ENCODE measurements at regions not wholly inside any gene's neighbourhood (a gene's known extent, or its start where the extent isn't known, plus 50 kb on each side); places are given as distances from the start of the nearest gene placed in this dataset.

GRCh38 chr6:106913676-106914280, 60.8 kb downstream of the CD24 start (continued):
- TF ChIP-seq ZNF462 (CRISPR knock-in tag; IDR thresholded peaks at IDR 0.05), result no peak

GRCh38 chr6:106913111-106913510, 61.4 kb downstream of the CD24 start:
- peaks cover 25% of the 10 kb centered on the region; the same call in 2 of the 3 replicates for H3K9me3 Mint-ChIP-seq
- Histone ChIP-seq H2AFZ (peak overlapping the region; percentile 63; the same call in 1 of the 2 replicates), H3K9me2 (ENCODE audit: insufficient read depth) (peaks cover 7% of the 10 kb centered on the region), H3K79me2 (replicated peaks; ENCODE audit: insufficient read depth) (no peaks in the 10 kb centered on the region), H4K20me1 (replicated peaks; ENCODE audit: insufficient read depth) (no peaks in the 10 kb centered on the region), H3K4me1 (ENCODE audit: insufficient read depth) (peaks cover 14% of the 10 kb centered on the region), H3K27ac (ENCODE audit: low read depth) (no peak overlapping the region), H3K4me3 (no peak overlapping the region), H3K36me3 (ENCODE audit: insufficient read depth) (0 out of 2 replicates have a peak, but pooled peaks cover 6% of the 10 kb centered on the region), H3K4me2 (no peak overlapping the region), H3K27me3 (ENCODE audit: insufficient read depth) (no peaks in the 10 kb centered on the region), H3F3A (replicated peaks; ENCODE audit: low read depth) (peaks cover 4% of the 10 kb centered on the region; the same call in 1 of the 2 replicates)
- ATAC-seq (no peak), DNase-seq (ENCODE audit: low spot score) (no peak)
- peaks cover 9% of the 10 kb centered on the region; the same call in 2 of the 3 replicates for H3K36me3 Mint-ChIP-seq (ENCODE audit: low read depth)
- H3K4me1 Mint-ChIP-seq, result peaks cover 9% of the 10 kb centered on the region
- peaks cover 4% of the 10 kb centered on the region for H3K27me3 Mint-ChIP-seq (ENCODE audit: insufficient read depth, low read depth, poor library complexity)
- TF ChIP-seq REST (IDR thresholded peaks at IDR 0.05; ENCODE audit: unreplicated experiment), result no peak
- TF ChIP-seq EZH2phosphoT487 (IDR thresholded peaks at IDR 0.05; ENCODE audit: unreplicated experiment), result no peak
- no peak for TF ChIP-seq STAT1 (IDR thresholded peaks at IDR 0.05; ENCODE audit: unreplicated experiment)
- TF ChIP-seq ZNF331 (CRISPR knock-in tag; IDR thresholded peaks at IDR 0.05; ENCODE audit: low read depth), result no peak
- TF ChIP-seq JUNB (IDR thresholded peaks at IDR 0.05; ENCODE audit: unreplicated experiment), result no peak
- no peak for TF ChIP-seq CTCF (conservative IDR thresholded peaks at IDR 0.05; ENCODE audit: low read depth in 2 of 2)
- TF ChIP-seq POLR2AphosphoS5 (IDR thresholded peaks at IDR 0.05; ENCODE audit: low read depth), result no peak
- TF ChIP-seq NANOG (IDR thresholded peaks at IDR 0.05; ENCODE audit: borderline replicate concordance), result no peak
- TF ChIP-seq CREB1 (CRISPR knock-in tag; IDR thresholded peaks at IDR 0.05; ENCODE audit: low read depth), result no peak
- no peak for TF ChIP-seq ZNF114 (CRISPR knock-in tag; IDR thresholded peaks at IDR 0.05)
- TF ChIP-seq ETS1 (IDR thresholded peaks at IDR 0.05), result no peak
- H3K4me3 Mint-ChIP-seq, result no peak overlapping the region
- no peak overlapping the region for H3K27ac Mint-ChIP-seq

Data from GM23338 (cell line).